Islet precursor cell (in vitro differentiated cells): ENCODE measurements at regions not wholly inside any gene's neighbourhood (a gene's known extent, or its start where the extent isn't known, plus 50 kb on each side); places are given as distances from the start of the nearest gene placed in this dataset.
"Not testable (repeated sequence)": the region's sequence is repeated elsewhere in the genome, so short reads cannot be mapped to it uniquely, and the experiment has no call there.

Experiments used
- DNase-seq: peaks from one replicate; pipeline ENCODE4 v3.0.0-alpha.2; 2018

GRCh38 chr21:35207322-35207721 lies 158.2 kb upstream of the RUNX1 start:
- DNase-seq: no peak

- DNase-seq: peak; percentile 88
Observed at GRCh38 chr21:35206141-35207125, 157.3 kb upstream of the RUNX1 start.

- no peak for DNase-seq
Observed at GRCh38 chr21:35204850-35205541, 155.9 kb upstream of the RUNX1 start.

- no peak for DNase-seq
Observed at GRCh38 chr21:35204125-35204524, 155.0 kb upstream of the RUNX1 start.

- DNase-seq: no peak
Observed at GRCh38 chr21:35203093-35203977, 154.2 kb upstream of the RUNX1 start.

GRCh38 chr21:35202431-35202830 lies 153.3 kb upstream of the RUNX1 start:
- DNase-seq: no peak

GRCh38 chr21:35201799-35202198 lies 152.7 kb upstream of the RUNX1 start:
- DNase-seq: no peak

GRCh38 chr21:35201288-35201687 lies 152.2 kb upstream of the RUNX1 start:
- no peak for DNase-seq

GRCh38 chr21:35199733-35200015 lies 150.6 kb upstream of the RUNX1 start:
- no peak for DNase-seq

- DNase-seq: no peak
Observed at GRCh38 chr21:35198982-35199732, 150.1 kb upstream of the RUNX1 start.

- DNase-seq: no peak
Observed at GRCh38 chr21:35198565-35198964, 149.5 kb upstream of the RUNX1 start.

GRCh38 chr21:35197992-35198431 lies 148.9 kb upstream of the RUNX1 start:
- peak; percentile 66 for DNase-seq

- DNase-seq: no peak
Observed at GRCh38 chr21:35197191-35197590, 148.1 kb upstream of the RUNX1 start.

GRCh38 chr21:35196128-35196527 lies 147.0 kb upstream of the RUNX1 start:
- no peak for DNase-seq

- DNase-seq: no peak
Observed at GRCh38 chr21:35195232-35195631, 146.1 kb upstream of the RUNX1 start.

- no peak for DNase-seq
Observed at GRCh38 chr21:35191754-35192153, 142.7 kb upstream of the RUNX1 start.

- DNase-seq: peak; percentile 56
Observed at GRCh38 chr21:35191128-35191527, 142.0 kb upstream of the RUNX1 start.

- DNase-seq: peak; percentile 84
Observed at GRCh38 chr21:35190201-35190701, 141.1 kb upstream of the RUNX1 start.

- peak; percentile 62 for DNase-seq
Observed at GRCh38 chr21:35189077-35189863, 140.2 kb upstream of the RUNX1 start.

GRCh38 chr21:35183389-35183788 lies 134.3 kb upstream of the RUNX1 start:
- not testable (repeated sequence) for DNase-seq

GRCh38 chr21:35179990-35180540 lies 131.0 kb upstream of the RUNX1 start:
- no peak for DNase-seq
